Kidney tubule cell (primary cell): ENCODE measurements at regions not wholly inside any gene's neighbourhood (a gene's known extent, or its start where the extent isn't known, plus 50 kb on each side); places are given as distances from the start of the nearest gene placed in this dataset.

Experiments used
- DNase-seq: peaks from one replicate; pipeline ENCODE4 v3.0.0-alpha.2; 2018; ENCODE audit warnings: low spot score

GRCh38 chr15:62840526-62841268 is 201.8 kb upstream of the TPM1 start:
- peak; percentile 89 for DNase-seq

GRCh38 chr15:62841269-62841628 is 201.3 kb upstream of the TPM1 start:
- peak; percentile 80 for DNase-seq

- DNase-seq = peak; percentile 46
Observed at GRCh38 chr15:62841891-62842559, 200.5 kb upstream of the TPM1 start.

GRCh38 chr15:62843311-62843710 is 199.2 kb upstream of the TPM1 start:
- no peak for DNase-seq

GRCh38 chr15:62844564-62845240 is 197.8 kb upstream of the TPM1 start:
- DNase-seq = no peak

GRCh38 chr15:62845241-62846126 is 197.1 kb upstream of the TPM1 start:
- DNase-seq = peak; percentile 91

- DNase-seq = no peak
Observed at GRCh38 chr15:62846131-62846804, 196.3 kb upstream of the TPM1 start.

- no peak for DNase-seq
Observed at GRCh38 chr15:62846805-62847495, 195.6 kb upstream of the TPM1 start.

- peak; percentile 83 for DNase-seq
Observed at GRCh38 chr15:62847900-62848489, 194.6 kb upstream of the TPM1 start.

GRCh38 chr15:62848632-62849050 is 193.9 kb upstream of the TPM1 start:
- DNase-seq = peak; percentile 43

GRCh38 chr15:62849316-62850106 is 193.0 kb upstream of the TPM1 start:
- DNase-seq = no peak

- peak; percentile 76 for DNase-seq
Observed at GRCh38 chr15:62850318-62850717, 192.2 kb upstream of the TPM1 start.

GRCh38 chr15:62850791-62851291 is 191.7 kb upstream of the TPM1 start:
- peak; percentile 98 for DNase-seq

GRCh38 chr15:62853114-62853840 is 189.3 kb upstream of the TPM1 start:
- peak; percentile 80 for DNase-seq

GRCh38 chr15:62853841-62854225 is 188.7 kb upstream of the TPM1 start:
- peak; percentile 58 for DNase-seq

- DNase-seq = no peak
Observed at GRCh38 chr15:62854420-62855084, 188.0 kb upstream of the TPM1 start.

GRCh38 chr15:62855085-62855476 is 187.5 kb upstream of the TPM1 start:
- DNase-seq = no peak
